ENCODE measurements at regions not wholly inside any gene's neighbourhood (a gene's known extent, or its start where the extent isn't known, plus 50 kb on each side); places are given as distances from the start of the nearest gene placed in this dataset.
A peak's percentile ranks its signal among the peaks of the same experiment; 100 is the strongest.

DNA sequence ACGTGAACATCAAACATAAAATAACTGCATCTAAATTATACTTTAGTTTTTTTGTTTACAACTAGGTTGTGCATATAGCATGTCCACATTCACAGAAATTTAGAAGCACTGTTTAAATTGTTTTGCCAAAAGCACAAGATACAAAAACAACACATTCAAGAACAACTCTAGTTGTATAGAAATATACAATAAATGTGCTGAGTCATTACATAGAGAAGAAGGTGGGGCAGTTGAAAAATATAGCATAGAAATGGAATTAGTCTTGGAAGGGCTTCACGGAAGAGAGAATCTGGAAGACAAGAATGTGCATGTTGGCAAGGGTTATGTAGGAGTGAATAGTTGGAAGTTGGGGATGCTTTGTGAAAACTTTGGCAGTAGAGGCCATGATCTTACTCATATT, 239.0 kb upstream of the GLRA2 start:
- no peak overlapping the region for H3K4me3 ChIP-seq
- in situ Hi-C loops (cut with MboI; ENCODE audit: low pct_ligation_motif_present in 1 of 4, low pct_unique_long_range_greater_than_20kb in 1 of 4, low sequenced_read_pairs in 3 of 4), result no loop called here
- H3K27ac ChIP-seq, result no peak overlapping the region
- no peaks in the 10 kb centered on the region for H3K9me3 ChIP-seq
- no peaks in the 10 kb centered on the region for H3K4me1 ChIP-seq
- TF ChIP-seq, protein P1, sequence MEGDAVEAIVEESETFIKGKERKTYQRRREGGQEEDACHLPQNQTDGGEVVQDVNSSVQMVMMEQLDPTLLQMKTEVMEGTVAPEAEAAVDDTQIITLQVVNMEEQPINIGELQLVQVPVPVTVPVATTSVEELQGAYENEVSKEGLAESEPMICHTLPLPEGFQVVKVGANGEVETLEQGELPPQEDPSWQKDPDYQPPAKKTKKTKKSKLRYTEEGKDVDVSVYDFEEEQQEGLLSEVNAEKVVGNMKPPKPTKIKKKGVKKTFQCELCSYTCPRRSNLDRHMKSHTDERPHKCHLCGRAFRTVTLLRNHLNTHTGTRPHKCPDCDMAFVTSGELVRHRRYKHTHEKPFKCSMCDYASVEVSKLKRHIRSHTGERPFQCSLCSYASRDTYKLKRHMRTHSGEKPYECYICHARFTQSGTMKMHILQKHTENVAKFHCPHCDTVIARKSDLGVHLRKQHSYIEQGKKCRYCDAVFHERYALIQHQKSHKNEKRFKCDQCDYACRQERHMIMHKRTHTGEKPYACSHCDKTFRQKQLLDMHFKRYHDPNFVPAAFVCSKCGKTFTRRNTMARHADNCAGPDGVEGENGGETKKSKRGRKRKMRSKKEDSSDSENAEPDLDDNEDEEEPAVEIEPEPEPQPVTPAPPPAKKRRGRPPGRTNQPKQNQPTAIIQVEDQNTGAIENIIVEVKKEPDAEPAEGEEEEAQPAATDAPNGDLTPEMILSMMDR (IDR thresholded peaks at IDR 0.05), result no peak
- TF ChIP-seq POLR2AphosphoS5 (IDR thresholded peaks at IDR 0.05) (no peak), EP300 (IDR thresholded peaks at IDR 0.05; ENCODE audit: low read depth) (no peak), POLR2A (IDR thresholded peaks at IDR 0.05) (no peak)
- H3K36me3 ChIP-seq, result no peaks in the 10 kb centered on the region
- intact Hi-C loops (cut with DNase I; ENCODE audit: low total_unique reads), result no loop called here
- H3K27me3 ChIP-seq, result no peaks in the 10 kb centered on the region
- WGBS, 2 donors (ENCODE audit: low coverage in 1 of 2), result 80 to 88% methylated on average over 1 to 2 of the region's 2 CpGs
- no peak for DNase-seq

- Histone ChIP-seq H3K9me3 (no peaks in the 10 kb centered on the region), H3K27ac (no peak overlapping the region), H3K4me1 (no peaks in the 10 kb centered on the region), H3K36me3 (no peaks in the 10 kb centered on the region), H3K4me3 (no peak overlapping the region), H3K27me3 (no peaks in the 10 kb centered on the region)
- in situ Hi-C loops (cut with MboI; ENCODE audit: low pct_ligation_motif_present in 1 of 4, low pct_unique_long_range_greater_than_20kb in 1 of 4, low sequenced_read_pairs in 3 of 4) (no loop called here), intact Hi-C loops (cut with DNase I; ENCODE audit: low total_unique reads) (no loop called here)
- no peak for TF ChIP-seq POLR2A (IDR thresholded peaks at IDR 0.05)
- TF ChIP-seq, protein P1 (IDR thresholded peaks at IDR 0.05), result no peak
- TF ChIP-seq EP300 (IDR thresholded peaks at IDR 0.05; ENCODE audit: low read depth), result no peak
- TF ChIP-seq POLR2AphosphoS5 (IDR thresholded peaks at IDR 0.05), result no peak
- DNase-seq, result no peak
- WGBS, 2 donors (ENCODE audit: low coverage in 1 of 2), result 29 to 46% methylated on average over 1 of the region's 1 CpG
Observed at GRCh38 chrX:14274691-14275090, 245.0 kb upstream of the GEMIN8 start.

- intact Hi-C loops (cut with DNase I; ENCODE audit: low total_unique reads) (no loop called here), in situ Hi-C loops (cut with MboI; ENCODE audit: low pct_ligation_motif_present in 1 of 4, low pct_unique_long_range_greater_than_20kb in 1 of 4, low sequenced_read_pairs in 3 of 4) (no loop called here)
- DNase-seq, result no peak
- Histone ChIP-seq H3K9me3 (no peaks in the 10 kb centered on the region), H3K4me3 (no peak overlapping the region), H3K4me1 (peaks cover 0 to 15% (median 0%) of the 10 kb centered on the region in 4 donors), H3K27ac (peak overlapping the region in 2 of 4 donors; percentile 31 to 55), H3K27me3 (no peaks in the 10 kb centered on the region), H3K36me3 (no peaks in the 10 kb centered on the region)
- TF ChIP-seq EP300 (IDR thresholded peaks at IDR 0.05; ENCODE audit: low read depth), result no peak
- TF ChIP-seq, protein P1 (IDR thresholded peaks at IDR 0.05), result no peak
- no peak for TF ChIP-seq POLR2A (IDR thresholded peaks at IDR 0.05)
- no peak for TF ChIP-seq POLR2AphosphoS5 (IDR thresholded peaks at IDR 0.05)
Observed at GRCh38 chrX:14267216-14267615, 237.5 kb upstream of the GEMIN8 start.

DNA sequence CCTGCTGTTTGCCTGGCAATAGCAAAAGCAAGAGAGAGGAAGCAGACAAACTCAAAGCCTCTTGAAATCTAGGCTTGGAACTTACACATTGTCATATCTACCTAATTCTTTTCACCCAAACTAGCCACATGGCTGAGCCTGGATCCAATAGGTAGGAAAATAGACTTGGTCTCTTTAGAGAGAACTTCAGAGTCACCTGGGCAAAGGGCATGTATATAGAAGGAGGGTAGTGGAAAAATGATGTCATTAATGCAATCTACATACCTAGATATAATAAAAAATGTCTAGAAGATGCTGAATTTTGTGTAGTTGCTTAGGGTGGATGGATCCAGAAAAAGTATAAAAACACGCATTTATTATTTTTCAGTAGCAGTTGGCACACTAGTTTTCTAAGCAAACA, 237.0 kb upstream of the GEMIN8 start:
- H3K27ac ChIP-seq, result no peak overlapping the region
- WGBS, 2 donors (ENCODE audit: low coverage in 1 of 2), result 33 to 61% methylated on average over 1 of the region's 1 CpG
- DNase-seq, result no peak

More for the DNA sequence above, 237.0 kb upstream of the GEMIN8 start:
- Histone ChIP-seq H3K4me1 (peaks cover 0 to 15% (median 0%) of the 10 kb centered on the region in 4 donors), H3K36me3 (no peaks in the 10 kb centered on the region), H3K27me3 (no peaks in the 10 kb centered on the region), H3K9me3 (no peaks in the 10 kb centered on the region), H3K4me3 (no peak overlapping the region)
- no peak for TF ChIP-seq POLR2A (IDR thresholded peaks at IDR 0.05)
- no peak for TF ChIP-seq EP300 (IDR thresholded peaks at IDR 0.05; ENCODE audit: low read depth)
- no peak for TF ChIP-seq POLR2AphosphoS5 (IDR thresholded peaks at IDR 0.05)
- TF ChIP-seq, protein P1 (IDR thresholded peaks at IDR 0.05), result no peak
- in situ Hi-C loops (cut with MboI; ENCODE audit: low pct_ligation_motif_present in 1 of 4, low pct_unique_long_range_greater_than_20kb in 1 of 4, low sequenced_read_pairs in 3 of 4), result no loop called here
- intact Hi-C loops (cut with DNase I; ENCODE audit: low total_unique reads), result no loop called here

Measured in transverse colon (tissue), 4 donors.